ENCODE measurements at regions not wholly inside any gene's neighbourhood (a gene's known extent, or its start where the extent isn't known, plus 50 kb on each side); places are given as distances from the start of the nearest gene placed in this dataset.

DNA sequence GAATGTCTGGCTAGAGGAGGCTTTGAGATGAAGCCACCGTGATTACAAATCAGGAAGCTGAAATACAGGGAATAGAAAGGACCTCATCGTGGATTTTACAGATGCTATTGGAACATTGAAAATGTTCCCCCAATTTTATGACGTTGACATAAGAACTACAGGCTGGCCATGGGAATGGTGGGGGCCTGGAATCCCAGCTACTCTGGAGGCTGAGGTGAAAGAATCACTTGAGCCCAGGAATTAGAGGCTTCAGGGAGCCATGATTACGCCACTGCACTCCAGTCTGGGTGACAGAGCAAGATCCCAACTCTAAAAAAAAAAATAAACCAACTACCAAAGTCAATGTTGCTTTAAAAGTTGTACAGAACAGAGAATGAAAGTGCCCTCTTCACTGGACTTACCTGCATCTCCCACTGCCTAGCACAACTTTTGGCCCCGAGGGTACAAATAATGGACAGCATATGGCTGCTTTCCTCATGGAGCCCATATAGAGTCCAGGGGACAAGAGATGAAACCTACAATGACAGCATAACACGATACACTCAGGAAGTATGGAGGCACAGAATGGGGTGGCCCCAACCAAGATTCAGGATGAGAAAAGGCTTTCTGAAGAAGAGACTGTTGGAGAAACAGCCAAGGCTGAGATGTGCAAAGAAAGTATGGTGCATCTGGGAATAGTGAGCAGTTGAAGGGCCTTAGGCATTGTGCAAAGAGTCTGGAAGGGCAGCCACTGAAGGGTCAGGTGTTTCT is 254.8 kb downstream of the MYCN start:
- Histone ChIP-seq H3K9me3 (ENCODE audit: control insufficient read depth, insufficient read depth, low read length) (peaks cover 38% of the 10 kb centered on the region), H3K23ac (ENCODE audit: low read depth, low read length) (no peak overlapping the region), H2BK120ac (ENCODE audit: low read depth, low read length) (no peak overlapping the region), H3K79me1 (ENCODE audit: low read depth in 1 of 2, low read length in 2 of 2) (no peaks in the 10 kb centered on the region), H2AK9ac (replicated peaks; ENCODE audit: low read depth, low read length, poor library complexity) (no peak overlapping the region), H2BK5ac (ENCODE audit: low read depth, low read length, poor library complexity, severe bottlenecking) (no peak overlapping the region), H3K27ac (ENCODE audit: insufficient read depth, low read length) (no peak overlapping the region), H3K4me3 (ENCODE audit: insufficient read depth, low read depth, low read length) (no peak overlapping the region), H2AFZ (replicated peaks; ENCODE audit: low read length, poor library complexity) (no peak overlapping the region), H3K9me1 (ENCODE audit: insufficient read depth, low read length) (no peaks in the 10 kb centered on the region), H3K14ac (replicated peaks; ENCODE audit: low read depth, low read length) (no peak overlapping the region), H4K91ac (ENCODE audit: insufficient read depth, low read depth, low read length) (no peak overlapping the region), H3K4me2 (ENCODE audit: low read depth, low read length) (no peak overlapping the region), H4K20me1 (ENCODE audit: insufficient read depth, low read length) (no peaks in the 10 kb centered on the region), H2AK5ac (ENCODE audit: low read depth, low read length) (no peak overlapping the region), H3K4me1 (ENCODE audit: control insufficient read depth, insufficient read depth, low read length) (no peaks in the 10 kb centered on the region), H3K4ac (ENCODE audit: low read depth, low read length) (no peak overlapping the region), H3K27me3 (ENCODE audit: control insufficient read depth, insufficient read depth, low read length) (no peaks in the 10 kb centered on the region), H3K9ac (ENCODE audit: low read depth, low read length) (no peak overlapping the region), H3K18ac (ENCODE audit: low read depth, low read length) (no peak overlapping the region), H4K8ac (ENCODE audit: low read depth in 2 of 2, low read length in 2 of 2) (no peak overlapping the region), H3K36me3 (ENCODE audit: control insufficient read depth, insufficient read depth, low read length) (no peaks in the 10 kb centered on the region), H3K56ac (ENCODE audit: extremely low read depth, insufficient read depth, low read length) (no peak overlapping the region), H2BK20ac (ENCODE audit: low read depth, low read length) (no peak overlapping the region), H4K5ac (ENCODE audit: low read depth, low read length) (no peak overlapping the region), H2BK15ac (ENCODE audit: low read depth, low read length) (no peak overlapping the region)
- POLR2A ChIA-PET (ENCODE audit: unreplicated experiment): no interaction called here
- TF ChIP-seq, protein P1, sequence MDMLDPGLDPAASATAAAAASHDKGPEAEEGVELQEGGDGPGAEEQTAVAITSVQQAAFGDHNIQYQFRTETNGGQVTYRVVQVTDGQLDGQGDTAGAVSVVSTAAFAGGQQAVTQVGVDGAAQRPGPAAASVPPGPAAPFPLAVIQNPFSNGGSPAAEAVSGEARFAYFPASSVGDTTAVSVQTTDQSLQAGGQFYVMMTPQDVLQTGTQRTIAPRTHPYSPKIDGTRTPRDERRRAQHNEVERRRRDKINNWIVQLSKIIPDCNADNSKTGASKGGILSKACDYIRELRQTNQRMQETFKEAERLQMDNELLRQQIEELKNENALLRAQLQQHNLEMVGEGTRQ (IDR thresholded peaks at IDR 0.05; ENCODE audit: low read depth, low read length): no peak
- TF ChIP-seq MAZ (IDR thresholded peaks at IDR 0.05; ENCODE audit: borderline replicate concordance, low read depth, low read length) (no peak), MAFK (IDR thresholded peaks at IDR 0.05; ENCODE audit: low read depth, low read length) (no peak), POLR2A (IDR thresholded peaks at IDR 0.05; ENCODE audit: low read depth, low read length) (no peak), BHLHE40 (IDR thresholded peaks at IDR 0.05; ENCODE audit: low read depth, low read length) (no peak), NFE2L2 (IDR thresholded peaks at IDR 0.05; ENCODE audit: low read depth, low read length) (no peak), RCOR1 (IDR thresholded peaks at IDR 0.05; ENCODE audit: insufficient replicate concordance, low read length) (no peak), RFX5 (IDR thresholded peaks at IDR 0.05; ENCODE audit: low read depth, low read length) (no peak), MXI1 (IDR thresholded peaks at IDR 0.05; ENCODE audit: borderline replicate concordance, low read depth, low read length) (no peak)
- TF ChIP-seq, protein P2, sequence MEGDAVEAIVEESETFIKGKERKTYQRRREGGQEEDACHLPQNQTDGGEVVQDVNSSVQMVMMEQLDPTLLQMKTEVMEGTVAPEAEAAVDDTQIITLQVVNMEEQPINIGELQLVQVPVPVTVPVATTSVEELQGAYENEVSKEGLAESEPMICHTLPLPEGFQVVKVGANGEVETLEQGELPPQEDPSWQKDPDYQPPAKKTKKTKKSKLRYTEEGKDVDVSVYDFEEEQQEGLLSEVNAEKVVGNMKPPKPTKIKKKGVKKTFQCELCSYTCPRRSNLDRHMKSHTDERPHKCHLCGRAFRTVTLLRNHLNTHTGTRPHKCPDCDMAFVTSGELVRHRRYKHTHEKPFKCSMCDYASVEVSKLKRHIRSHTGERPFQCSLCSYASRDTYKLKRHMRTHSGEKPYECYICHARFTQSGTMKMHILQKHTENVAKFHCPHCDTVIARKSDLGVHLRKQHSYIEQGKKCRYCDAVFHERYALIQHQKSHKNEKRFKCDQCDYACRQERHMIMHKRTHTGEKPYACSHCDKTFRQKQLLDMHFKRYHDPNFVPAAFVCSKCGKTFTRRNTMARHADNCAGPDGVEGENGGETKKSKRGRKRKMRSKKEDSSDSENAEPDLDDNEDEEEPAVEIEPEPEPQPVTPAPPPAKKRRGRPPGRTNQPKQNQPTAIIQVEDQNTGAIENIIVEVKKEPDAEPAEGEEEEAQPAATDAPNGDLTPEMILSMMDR (conservative IDR thresholded peaks at IDR 0.05; ENCODE audit: low read depth, low read length): no peak
- BruUV-seq (replicated peaks): no TSS peak
- ATAC-seq (ENCODE audit: low read depth) (no peak), DNase-seq (no peak)
- CTCF ChIA-PET: no interaction called here
- 36% methylated on average over 2 of the region's 6 CpGs; no CpG with 5 or more reads in 1 of the 2 experiments for WGBS, 2 experiments (ENCODE audit: extremely low coverage in 2 of 2, insufficient read length in 1 of 2)
- intact Hi-C loops (cut with micrococcal nuclease): no loop called here
- dilution Hi-C loops (cut with HindIII; ENCODE audit: low sequenced_read_pairs, unreplicated experiment): no loop called here
- in situ Hi-C loops (cut with MboI; ENCODE audit: low sequenced_read_pairs): no loop called here

Measured in IMR-90 (cell line).